Peyer's patch (tissue), 4 donors: ENCODE measurements at regions not wholly inside any gene's neighbourhood (a gene's known extent, or its start where the extent isn't known, plus 50 kb on each side); places are given as distances from the start of the nearest gene placed in this dataset.

Experiments
- DNase-seq, 3 donors: peaks; one replicate each; pipeline ENCODE4 v3.0.0-alpha.2; 2017 to 2019
- H3K27ac ChIP-seq, 4 donors: fragments of 200-600 bp; sonication (generic); one replicate each; pipeline ENCODE4 v1.5.1; 2016 to 2019
- H3K27me3 ChIP-seq, 2 donors: fragments of 200-600 bp; sonication (generic); one replicate each; pipeline ENCODE4 v1.5.1; 2019
- H3K36me3 ChIP-seq, 3 donors: fragments of 200-600 bp; sonication (generic); one replicate each; pipeline ENCODE4 v1.5.1; 2016 to 2019
- H3K4me1 ChIP-seq, 4 donors: fragments of 200-600 bp; sonication (generic); one replicate each; pipeline ENCODE4 v1.5.1; 2016 to 2019
- H3K4me3 ChIP-seq, 4 donors: fragments of 200-600 bp; sonication (generic); 1 replicate in 3 of 4; 2 replicates in 1 of 4; pipeline ENCODE4 v1.5.1; 2016 to 2019; ENCODE audit warnings: mild to moderate bottlenecking in 1 of 4
- H3K9me3 ChIP-seq, 4 donors: fragments of 200-600 bp; sonication (generic); one replicate each; pipeline ENCODE4 v1.5.1; 2016 to 2019; ENCODE audit warnings: mild to moderate bottlenecking in 1 of 4
- POLR2A ChIP-seq, 2 donors: fragments of 450-650 bp; IDR thresholded peaks; one replicate each; pipeline ENCODE4 v1.5.1; 2017; ENCODE audit warnings: antibody characterized with exemption in 2 of 2, mild to moderate bottlenecking in 2 of 2, moderate library complexity in 2 of 2
- TF ChIP-seq, protein P1 (sequence below), 6 experiments: fragments of 450-650 bp in 4 of 6; fragments of 200-600 bp in 2 of 6; sonication (generic) in 1 of 6; IDR thresholded peaks; one replicate each; pipeline ENCODE4 v1.5.1; 2017 to 2019; ENCODE audit warnings: antibody characterized with exemption in 6 of 6, mild to moderate bottlenecking in 3 of 6, moderate library complexity in 1 of 6

DNA sequence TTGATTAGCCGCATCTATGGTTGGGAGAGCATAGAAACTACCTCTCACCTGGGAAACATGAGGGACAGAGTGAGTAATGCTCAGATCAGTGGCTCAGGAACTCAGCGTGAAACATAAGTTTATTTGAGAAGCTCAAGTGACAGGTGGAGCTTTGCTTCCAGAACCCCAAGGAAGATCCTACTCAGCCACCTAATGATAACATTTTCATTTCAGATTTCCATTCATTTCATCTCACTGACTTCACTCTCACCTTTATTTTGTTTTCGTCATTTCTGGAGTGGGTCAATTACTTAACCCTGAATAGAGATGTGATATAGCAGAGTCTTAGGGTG lies 145.5 kb upstream of the DUSP10 start:
- H3K4me1 ChIP-seq, result no peaks in the 10 kb centered on the region
- no peak overlapping the region for H3K27ac ChIP-seq
- DNase-seq, result no peak
- no peaks in the 10 kb centered on the region for H3K36me3 ChIP-seq
- H3K9me3 ChIP-seq, result no peaks in the 10 kb centered on the region
- H3K27me3 ChIP-seq, result no peaks in the 10 kb centered on the region
- H3K4me3 ChIP-seq, result no peak overlapping the region
- TF ChIP-seq POLR2A (IDR thresholded peaks at IDR 0.05), result no peak
- TF ChIP-seq, protein P1, sequence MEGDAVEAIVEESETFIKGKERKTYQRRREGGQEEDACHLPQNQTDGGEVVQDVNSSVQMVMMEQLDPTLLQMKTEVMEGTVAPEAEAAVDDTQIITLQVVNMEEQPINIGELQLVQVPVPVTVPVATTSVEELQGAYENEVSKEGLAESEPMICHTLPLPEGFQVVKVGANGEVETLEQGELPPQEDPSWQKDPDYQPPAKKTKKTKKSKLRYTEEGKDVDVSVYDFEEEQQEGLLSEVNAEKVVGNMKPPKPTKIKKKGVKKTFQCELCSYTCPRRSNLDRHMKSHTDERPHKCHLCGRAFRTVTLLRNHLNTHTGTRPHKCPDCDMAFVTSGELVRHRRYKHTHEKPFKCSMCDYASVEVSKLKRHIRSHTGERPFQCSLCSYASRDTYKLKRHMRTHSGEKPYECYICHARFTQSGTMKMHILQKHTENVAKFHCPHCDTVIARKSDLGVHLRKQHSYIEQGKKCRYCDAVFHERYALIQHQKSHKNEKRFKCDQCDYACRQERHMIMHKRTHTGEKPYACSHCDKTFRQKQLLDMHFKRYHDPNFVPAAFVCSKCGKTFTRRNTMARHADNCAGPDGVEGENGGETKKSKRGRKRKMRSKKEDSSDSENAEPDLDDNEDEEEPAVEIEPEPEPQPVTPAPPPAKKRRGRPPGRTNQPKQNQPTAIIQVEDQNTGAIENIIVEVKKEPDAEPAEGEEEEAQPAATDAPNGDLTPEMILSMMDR (IDR thresholded peaks at IDR 0.05), result no peak

DNA sequence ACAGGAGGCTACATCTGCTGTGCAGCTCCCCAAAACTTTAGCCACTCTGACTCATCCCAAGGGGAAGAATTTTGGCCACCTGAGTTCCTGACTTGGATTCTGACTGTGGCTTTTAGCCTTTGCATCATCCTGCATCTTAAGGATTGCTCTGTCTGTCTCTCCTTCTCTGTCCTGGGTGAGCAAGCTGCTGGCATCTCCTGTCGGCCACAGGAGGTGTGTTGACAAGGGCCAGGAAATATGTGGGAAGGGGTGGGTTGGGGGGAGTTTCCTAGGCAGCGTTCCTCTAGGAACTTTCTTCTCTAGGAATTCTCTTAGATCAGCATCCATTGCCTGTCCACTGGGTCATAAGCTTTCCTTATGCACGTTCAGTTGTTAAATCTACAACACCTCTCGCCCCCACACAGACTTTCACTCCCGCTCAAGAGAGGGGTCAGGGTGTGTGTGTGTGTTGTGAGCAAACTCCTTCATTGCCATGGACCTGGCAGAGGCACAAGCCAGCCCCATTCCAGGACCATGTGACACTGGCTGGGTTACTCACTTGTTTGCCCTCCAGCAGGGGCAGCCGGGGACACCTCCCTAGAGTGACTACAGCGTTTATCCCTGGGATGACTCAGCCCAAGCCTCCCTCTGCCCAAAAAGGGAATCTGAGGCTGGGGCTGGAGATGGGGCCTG lies 145.0 kb upstream of the DUSP10 start:
- Histone ChIP-seq H3K27ac (no peak overlapping the region), H3K27me3 (no peaks in the 10 kb centered on the region), H3K36me3 (no peaks in the 10 kb centered on the region), H3K4me1 (no peaks in the 10 kb centered on the region), H3K4me3 (no peak overlapping the region), H3K9me3 (no peaks in the 10 kb centered on the region)
- DNase-seq, result no peak
- no peak for TF ChIP-seq POLR2A (IDR thresholded peaks at IDR 0.05)
- TF ChIP-seq, protein P1 (IDR thresholded peaks at IDR 0.05), result no peak

DNA sequence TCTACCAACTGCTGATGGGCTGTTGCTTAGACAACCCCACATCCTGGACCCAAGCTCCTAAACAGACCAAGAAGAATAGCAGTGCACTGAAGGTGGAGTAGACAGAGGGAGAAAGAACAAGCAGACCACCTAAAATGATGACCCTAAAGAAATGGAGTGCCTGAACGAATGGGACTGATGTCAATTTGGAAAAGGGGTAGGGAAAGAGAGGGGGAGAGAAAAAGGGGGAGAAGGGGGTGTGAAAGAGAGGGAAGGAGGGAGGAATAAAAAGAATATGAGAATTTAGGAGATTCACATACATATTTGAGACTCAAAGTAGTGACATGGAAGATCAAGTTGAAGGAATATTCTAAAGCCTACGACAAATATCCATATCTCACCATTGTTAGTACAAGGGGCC lies 144.4 kb upstream of the DUSP10 start:
- Histone ChIP-seq H3K9me3 (no peaks in the 10 kb centered on the region), H3K36me3 (no peaks in the 10 kb centered on the region), H3K4me3 (no peak overlapping the region), H3K27me3 (no peaks in the 10 kb centered on the region), H3K27ac (no peak overlapping the region), H3K4me1 (no peaks in the 10 kb centered on the region)
- TF ChIP-seq, protein P1 (IDR thresholded peaks at IDR 0.05), result no peak
- no peak for TF ChIP-seq POLR2A (IDR thresholded peaks at IDR 0.05)
- DNase-seq, result no peak

DNA sequence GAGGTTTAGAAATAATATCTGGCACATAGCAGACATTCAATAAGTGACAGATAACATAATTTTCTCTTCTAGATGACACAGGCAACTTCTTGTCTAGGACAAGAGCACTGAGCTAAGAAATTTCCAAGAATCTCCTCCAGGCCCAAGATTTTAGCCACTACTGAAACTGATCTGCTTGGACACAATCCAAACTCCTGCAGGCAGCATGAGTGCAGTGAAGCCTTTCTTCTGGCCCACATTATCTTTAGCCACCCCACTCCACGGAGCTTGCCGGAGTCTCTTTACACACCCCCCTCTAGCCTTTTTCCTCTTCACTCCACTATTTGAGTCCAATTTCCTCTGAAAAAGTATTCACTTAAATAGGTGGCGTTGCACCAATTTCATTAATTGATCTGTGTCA lies 142.9 kb upstream of the DUSP10 start:
- Histone ChIP-seq H3K36me3 (no peaks in the 10 kb centered on the region), H3K27me3 (no peaks in the 10 kb centered on the region), H3K27ac (no peak overlapping the region), H3K9me3 (no peaks in the 10 kb centered on the region), H3K4me1 (no peaks in the 10 kb centered on the region), H3K4me3 (no peak overlapping the region)
- DNase-seq, result no peak
- TF ChIP-seq POLR2A (IDR thresholded peaks at IDR 0.05), result no peak
- TF ChIP-seq, protein P1 (IDR thresholded peaks at IDR 0.05), result no peak

DNA sequence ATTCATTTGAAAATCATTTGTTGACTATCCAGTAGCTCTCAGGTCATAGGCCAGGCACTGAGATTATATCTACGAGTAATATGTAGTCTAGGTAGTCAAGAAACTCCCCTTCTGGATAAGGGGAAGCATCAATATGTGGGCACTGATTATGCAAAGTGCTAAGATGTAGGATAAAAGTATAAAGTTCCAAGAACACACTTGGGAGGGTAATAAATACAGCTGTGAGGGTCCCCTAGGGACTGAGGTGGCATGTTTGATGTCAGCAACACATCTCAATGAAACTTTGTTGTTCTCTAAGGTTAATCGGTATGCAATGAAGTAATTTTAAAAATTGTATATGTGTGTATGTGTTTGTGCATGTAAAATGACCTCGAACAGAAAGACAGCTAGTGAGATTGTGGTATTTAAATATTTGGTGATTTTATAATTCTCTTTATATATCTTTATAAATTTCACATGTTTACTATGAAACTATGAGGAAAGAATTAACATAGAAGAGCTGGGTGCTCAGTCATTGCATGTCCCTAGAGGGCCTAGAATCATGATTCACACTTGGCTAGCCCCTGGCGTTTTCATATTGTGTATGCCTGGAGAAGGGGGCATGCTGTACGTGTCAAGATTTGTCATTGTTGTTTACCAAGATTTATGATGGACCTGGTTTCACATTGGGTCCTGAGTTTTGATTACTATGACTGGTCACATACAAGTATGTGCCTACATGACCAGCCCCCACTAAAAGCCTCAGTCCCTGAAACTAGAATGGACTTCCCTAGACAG lies 140.1 kb upstream of the DUSP10 start:
- no peaks in the 10 kb centered on the region for H3K9me3 ChIP-seq
- DNase-seq, result no peak
- H3K4me1 ChIP-seq, result no peaks in the 10 kb centered on the region
- no peaks in the 10 kb centered on the region for H3K36me3 ChIP-seq
- no peak overlapping the region for H3K4me3 ChIP-seq
- no peaks in the 10 kb centered on the region for H3K27me3 ChIP-seq
- TF ChIP-seq, protein P1 (IDR thresholded peaks at IDR 0.05), result no peak
- TF ChIP-seq POLR2A (IDR thresholded peaks at IDR 0.05), result no peak
- H3K27ac ChIP-seq, result no peak overlapping the region
